ENCODE measurements at regions not wholly inside any gene's neighbourhood (a gene's known extent, or its start where the extent isn't known, plus 50 kb on each side); places are given as distances from the start of the nearest gene placed in this dataset.
"Not testable (repeated sequence)": the region's sequence is repeated elsewhere in the genome, so short reads cannot be mapped to it uniquely, and the experiment has no call there.

GRCh38 chr2:16393500-16394071 lies 272.0 kb downstream of the CYRIA start:
- H3K9me3 Mint-ChIP-seq (ENCODE audit: unreplicated experiment): no peaks in the 10 kb centered on the region
- no peak for TF ChIP-seq CTCF (IDR thresholded peaks at IDR 0.05; ENCODE audit: unreplicated experiment)
- H3K36me3 Mint-ChIP-seq (ENCODE audit: low read depth, unreplicated experiment): peaks cover 3% of the 10 kb centered on the region
- DNase-seq (ENCODE audit: low spot score): no peak
- H3K27me3 Mint-ChIP-seq (ENCODE audit: unreplicated experiment): no peaks in the 10 kb centered on the region
- no peaks in the 10 kb centered on the region for H3K4me1 Mint-ChIP-seq (ENCODE audit: unreplicated experiment)
- H3K4me3 Mint-ChIP-seq (ENCODE audit: unreplicated experiment): no peak overlapping the region
- H3K27ac Mint-ChIP-seq (ENCODE audit: unreplicated experiment): no peak overlapping the region

GRCh38 chr2:16392647-16393499 lies 272.8 kb downstream of the CYRIA start:
- Mint-ChIP-seq H3K9me3 (ENCODE audit: unreplicated experiment) (no peaks in the 10 kb centered on the region), H3K4me1 (ENCODE audit: unreplicated experiment) (no peaks in the 10 kb centered on the region), H3K36me3 (ENCODE audit: low read depth, unreplicated experiment) (peaks cover 3% of the 10 kb centered on the region), H3K27me3 (ENCODE audit: unreplicated experiment) (no peaks in the 10 kb centered on the region), H3K27ac (ENCODE audit: unreplicated experiment) (no peak overlapping the region), H3K4me3 (ENCODE audit: unreplicated experiment) (no peak overlapping the region)
- no peak for TF ChIP-seq CTCF (IDR thresholded peaks at IDR 0.05; ENCODE audit: unreplicated experiment)
- DNase-seq (ENCODE audit: low spot score): no peak

GRCh38 chr2:16391986-16392385 lies 273.6 kb downstream of the CYRIA start:
- H3K27me3 Mint-ChIP-seq (ENCODE audit: unreplicated experiment): no peaks in the 10 kb centered on the region
- H3K4me1 Mint-ChIP-seq (ENCODE audit: unreplicated experiment): no peaks in the 10 kb centered on the region
- H3K27ac Mint-ChIP-seq (ENCODE audit: unreplicated experiment): no peak overlapping the region
- H3K36me3 Mint-ChIP-seq (ENCODE audit: low read depth, unreplicated experiment): peaks cover 3% of the 10 kb centered on the region
- no peak for DNase-seq (ENCODE audit: low spot score)
- TF ChIP-seq CTCF (IDR thresholded peaks at IDR 0.05; ENCODE audit: unreplicated experiment): no peak
- no peak overlapping the region for H3K4me3 Mint-ChIP-seq (ENCODE audit: unreplicated experiment)
- H3K9me3 Mint-ChIP-seq (ENCODE audit: unreplicated experiment): no peaks in the 10 kb centered on the region

GRCh38 chr2:16390561-16390960 lies 275.1 kb downstream of the CYRIA start:
- H3K27me3 Mint-ChIP-seq (ENCODE audit: unreplicated experiment): no peaks in the 10 kb centered on the region
- no peaks in the 10 kb centered on the region for H3K9me3 Mint-ChIP-seq (ENCODE audit: unreplicated experiment)
- H3K4me1 Mint-ChIP-seq (ENCODE audit: unreplicated experiment): no peaks in the 10 kb centered on the region
- H3K27ac Mint-ChIP-seq (ENCODE audit: unreplicated experiment): no peak overlapping the region
- TF ChIP-seq CTCF (IDR thresholded peaks at IDR 0.05; ENCODE audit: unreplicated experiment): no peak
- peaks cover 3% of the 10 kb centered on the region for H3K36me3 Mint-ChIP-seq (ENCODE audit: low read depth, unreplicated experiment)
- no peak overlapping the region for H3K4me3 Mint-ChIP-seq (ENCODE audit: unreplicated experiment)
- no peak for DNase-seq (ENCODE audit: low spot score)

GRCh38 chr2:16389611-16390010 lies 276.0 kb downstream of the CYRIA start:
- Mint-ChIP-seq H3K36me3 (ENCODE audit: low read depth, unreplicated experiment) (peaks cover 3% of the 10 kb centered on the region), H3K4me1 (ENCODE audit: unreplicated experiment) (no peaks in the 10 kb centered on the region), H3K9me3 (ENCODE audit: unreplicated experiment) (no peaks in the 10 kb centered on the region), H3K27ac (ENCODE audit: unreplicated experiment) (no peak overlapping the region), H3K4me3 (ENCODE audit: unreplicated experiment) (no peak overlapping the region), H3K27me3 (ENCODE audit: unreplicated experiment) (no peaks in the 10 kb centered on the region)
- DNase-seq (ENCODE audit: low spot score): no peak
- no peak for TF ChIP-seq CTCF (IDR thresholded peaks at IDR 0.05; ENCODE audit: unreplicated experiment)

GRCh38 chr2:16388199-16388830 lies 277.3 kb downstream of the CYRIA start:
- H3K9me3 Mint-ChIP-seq (ENCODE audit: unreplicated experiment); H3K27ac Mint-ChIP-seq (ENCODE audit: unreplicated experiment); H3K36me3 Mint-ChIP-seq (ENCODE audit: low read depth, unreplicated experiment); H3K4me3 Mint-ChIP-seq (ENCODE audit: unreplicated experiment); DNase-seq (ENCODE audit: low spot score); H3K27me3 Mint-ChIP-seq (ENCODE audit: unreplicated experiment); H3K4me1 Mint-ChIP-seq (ENCODE audit: unreplicated experiment): not testable (repeated sequence)

Data from endothelial cell (in vitro differentiated cells).